ENCODE measurements at regions not wholly inside any gene's neighbourhood (a gene's known extent, or its start where the extent isn't known, plus 50 kb on each side); places are given as distances from the start of the nearest gene placed in this dataset.
"Not testable (repeated sequence)": the region's sequence is repeated elsewhere in the genome, so short reads cannot be mapped to it uniquely, and the experiment has no call there.

GRCh38 chr5:135182675-135183074, 148.6 kb upstream of the PITX1 start:
- DNase-seq (ENCODE audit: low read depth in 1 of 2, low spot score in 1 of 2), result no peak

DNA sequence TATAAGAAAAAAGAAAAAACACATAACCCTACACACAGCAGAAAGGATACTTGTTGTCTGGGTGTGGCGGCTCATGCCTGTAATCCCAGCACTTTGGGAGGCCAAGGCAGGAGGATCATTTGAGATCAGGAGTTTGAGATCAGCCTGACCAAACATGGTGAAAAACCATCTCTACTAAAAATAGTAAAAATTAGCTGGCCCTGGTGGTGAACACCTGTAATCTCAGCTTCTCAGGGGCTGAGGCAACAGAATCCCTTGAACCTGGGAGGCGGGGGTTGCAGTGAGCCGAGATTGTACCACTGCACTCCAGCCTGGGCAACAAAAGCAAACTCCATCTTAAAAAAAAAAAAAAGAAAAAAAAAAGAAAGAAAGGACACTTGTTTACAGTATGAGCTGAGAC, 147.6 kb upstream of the PITX1 start:
- DNase-seq (ENCODE audit: low read depth in 1 of 2, low spot score in 1 of 2), result no peak

DNA sequence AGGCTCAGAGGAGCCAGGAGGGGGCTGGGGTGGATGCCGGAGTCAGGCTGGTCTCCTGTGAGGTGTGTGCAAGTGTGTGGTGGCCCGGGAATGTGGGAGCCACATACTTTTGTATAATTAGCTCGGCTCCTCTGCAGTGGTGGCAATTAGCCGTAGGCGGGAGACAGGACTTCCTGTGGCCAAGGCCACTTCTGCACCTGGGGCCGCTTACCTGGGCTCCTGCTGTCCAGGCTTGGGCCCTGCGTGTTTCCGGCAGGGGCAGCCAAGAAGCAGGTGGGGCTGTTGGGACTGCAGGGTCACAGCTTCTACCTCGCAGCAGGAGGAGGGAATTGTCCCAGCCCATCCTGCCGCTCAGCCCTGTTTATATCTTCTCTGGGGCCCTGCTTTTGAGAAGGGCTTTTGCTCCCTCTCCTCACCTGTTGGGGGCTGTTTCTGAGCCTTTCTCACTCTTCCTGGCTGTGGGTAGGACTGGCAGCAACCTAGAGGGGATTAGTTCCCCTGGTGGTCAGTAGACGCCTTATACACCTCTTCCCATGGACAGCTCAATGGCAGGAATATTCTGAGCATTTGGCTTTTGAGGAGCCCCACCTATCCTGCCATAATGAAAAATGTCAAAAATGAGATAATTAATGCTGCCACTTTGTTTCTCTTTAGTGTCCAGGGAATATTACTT, 145.4 kb upstream of the PITX1 start:
- no peak for DNase-seq (ENCODE audit: low read depth in 1 of 2, low spot score in 1 of 2)

GRCh38 chr5:135178476-135179155, 144.6 kb upstream of the PITX1 start:
- DNase-seq (ENCODE audit: low read depth in 1 of 2, low spot score in 1 of 2), result no peak

- DNase-seq (ENCODE audit: low read depth in 1 of 2, low spot score in 1 of 2), result no peak
These were observed 143.6 kb upstream of the PITX1 start for GRCh38 chr5:135177591-135177990.

DNA sequence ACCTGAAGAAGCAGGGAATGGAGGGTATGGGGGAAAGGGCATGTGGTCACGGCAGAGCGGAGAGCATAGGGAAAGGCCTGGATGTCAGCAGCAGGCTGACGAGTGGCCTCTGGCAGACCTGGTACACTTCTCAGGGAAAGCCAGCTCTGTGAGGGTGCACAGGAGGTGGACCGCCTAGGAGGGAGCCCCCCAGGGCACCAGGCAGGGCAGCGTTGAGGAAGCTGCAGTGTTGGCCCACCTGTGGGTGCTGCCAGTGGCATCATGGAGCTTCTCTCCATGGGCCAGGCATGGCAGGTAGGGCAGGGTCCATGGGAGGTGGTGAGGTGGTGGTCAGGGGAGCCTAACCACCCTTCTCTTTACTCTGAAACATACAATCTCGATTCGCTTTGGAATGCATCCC, 143.0 kb upstream of the PITX1 start:
- DNase-seq (ENCODE audit: low read depth in 1 of 2, low spot score in 1 of 2), result no peak

DNA sequence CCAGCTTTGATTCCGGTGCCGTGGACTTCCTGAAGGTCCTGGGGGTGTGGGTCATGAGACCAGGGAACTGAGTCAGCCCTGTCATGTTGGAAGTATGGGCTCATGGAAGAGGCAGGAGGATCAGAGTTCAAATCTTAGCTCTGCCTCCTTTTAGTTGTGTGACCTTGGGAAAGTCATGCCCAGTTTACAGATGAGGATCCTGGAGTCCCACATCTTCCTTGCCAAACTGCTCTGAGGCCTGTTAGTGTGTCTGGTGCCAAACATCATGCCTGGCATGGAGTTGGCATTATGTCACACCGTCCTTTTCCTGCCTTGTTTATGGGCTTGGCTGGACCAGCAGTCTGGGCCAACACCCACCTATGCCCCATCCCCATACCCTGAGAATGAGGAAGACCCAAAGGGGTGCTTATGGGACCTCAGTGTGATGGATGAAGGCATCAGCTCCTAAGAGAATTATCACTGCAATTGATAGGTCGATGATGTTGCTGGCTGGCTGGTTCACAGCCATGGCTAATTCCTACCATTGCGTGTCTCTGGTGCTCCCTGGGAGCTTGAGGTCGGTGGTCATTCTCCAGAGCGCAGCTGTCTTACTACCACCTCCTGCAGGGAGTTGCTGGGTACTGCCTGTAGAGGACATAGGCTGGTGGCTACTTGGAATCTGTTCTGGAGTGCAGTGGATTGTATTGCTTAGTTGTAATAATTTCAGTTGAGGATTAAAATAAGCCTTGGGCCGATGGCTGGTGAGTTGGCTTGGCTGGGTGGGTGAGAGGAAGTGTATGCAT, 140.5 kb upstream of the PITX1 start:
- DNase-seq (ENCODE audit: low read depth in 1 of 2, low spot score in 1 of 2), result no peak

- DNase-seq (ENCODE audit: low read depth in 1 of 2, low spot score in 1 of 2), result no peak
These were observed 139.7 kb upstream of the PITX1 start for GRCh38 chr5:135173662-135174290.

DNA sequence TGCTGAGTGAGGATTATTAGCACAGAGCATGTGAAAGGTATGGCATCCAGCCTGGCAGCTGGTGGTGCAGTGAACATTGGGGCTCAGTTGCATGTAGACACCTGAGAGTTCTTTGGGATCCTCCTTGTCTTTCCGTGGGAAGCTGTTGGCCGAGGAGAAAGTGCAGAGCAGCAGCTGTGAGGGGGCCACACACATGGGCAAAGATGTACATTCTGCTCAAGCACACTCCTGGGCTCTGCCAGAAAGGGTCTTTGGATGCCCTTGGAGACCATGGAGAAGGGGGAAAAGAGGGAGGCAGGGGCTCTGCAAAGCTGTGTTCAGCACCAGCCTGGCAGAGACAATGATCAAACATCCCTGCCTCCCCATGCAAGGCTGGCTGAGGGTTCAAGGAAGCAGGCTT, 138.7 kb upstream of the PITX1 start:
- DNase-seq (ENCODE audit: low read depth in 1 of 2, low spot score in 1 of 2), result no peak

- no peak for DNase-seq (ENCODE audit: low read depth in 1 of 2, low spot score in 1 of 2)
These were observed 137.3 kb upstream of the PITX1 start for GRCh38 chr5:135171336-135171735.

GRCh38 chr5:135170500-135170899, 136.5 kb upstream of the PITX1 start:
- no peak for DNase-seq (ENCODE audit: low read depth in 1 of 2, low spot score in 1 of 2)

- no peak for DNase-seq (ENCODE audit: low read depth in 1 of 2, low spot score in 1 of 2)
These were observed 135.7 kb upstream of the PITX1 start for GRCh38 chr5:135169753-135170152.

GRCh38 chr5:135167634-135168033, 133.6 kb upstream of the PITX1 start:
- DNase-seq (ENCODE audit: low read depth in 1 of 2, low spot score in 1 of 2), result no peak

- DNase-seq (ENCODE audit: low read depth in 1 of 2, low spot score in 1 of 2), result not testable (repeated sequence)
These were observed 131.0 kb upstream of the PITX1 start for GRCh38 chr5:135164873-135165614.

- DNase-seq (ENCODE audit: low read depth in 1 of 2, low spot score in 1 of 2), result no peak
These were observed 129.9 kb upstream of the PITX1 start for GRCh38 chr5:135163964-135164363.

DNA sequence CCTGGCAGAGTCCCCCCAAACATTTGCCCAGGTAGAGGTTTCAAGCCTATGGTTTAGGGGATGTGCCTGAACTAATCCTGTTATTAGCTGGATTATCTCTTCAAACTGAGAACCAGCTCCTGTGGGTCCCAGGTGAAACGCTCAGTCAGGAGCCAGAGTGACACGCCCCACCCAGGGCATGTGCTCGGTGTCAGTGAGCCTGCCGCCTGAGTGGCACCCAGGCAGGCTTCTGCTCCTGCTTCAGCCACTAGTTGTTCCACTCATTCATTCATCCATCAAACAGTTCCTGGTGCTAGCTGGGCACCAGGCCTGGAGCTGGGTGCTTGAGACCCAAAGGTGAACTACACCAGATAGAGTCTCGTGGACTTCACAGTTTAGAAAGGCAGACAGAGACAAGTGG, 129.4 kb upstream of the PITX1 start:
- DNase-seq (ENCODE audit: low read depth in 1 of 2, low spot score in 1 of 2), result no peak

- DNase-seq (ENCODE audit: low read depth in 1 of 2, low spot score in 1 of 2), result no peak
These were observed 128.7 kb upstream of the PITX1 start for GRCh38 chr5:135162661-135163265.

DNA sequence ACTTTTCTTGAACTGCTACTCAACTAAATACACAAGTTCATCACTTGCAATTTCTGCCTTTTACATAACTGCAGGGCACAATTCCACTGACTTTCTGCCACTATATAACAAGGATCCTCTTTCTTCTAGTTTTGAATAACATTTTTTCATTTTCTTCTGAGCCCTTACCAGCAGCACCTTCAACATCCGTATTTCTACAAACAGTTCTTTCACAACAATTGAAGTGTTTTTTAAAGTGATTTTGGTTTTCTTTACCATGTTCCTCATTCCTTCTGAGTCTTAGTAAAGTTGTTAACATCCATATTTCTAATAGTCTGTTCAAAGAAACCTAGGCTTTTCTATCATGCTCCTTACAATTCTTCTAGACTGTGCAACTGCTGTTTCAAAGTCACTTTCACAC, 127.2 kb upstream of the PITX1 start:
- DNase-seq (ENCODE audit: low read depth in 1 of 2, low spot score in 1 of 2), result no peak

GRCh38 chr5:135160036-135160675, 126.1 kb upstream of the PITX1 start:
- DNase-seq (ENCODE audit: low read depth in 1 of 2, low spot score in 1 of 2), result no peak

DNA sequence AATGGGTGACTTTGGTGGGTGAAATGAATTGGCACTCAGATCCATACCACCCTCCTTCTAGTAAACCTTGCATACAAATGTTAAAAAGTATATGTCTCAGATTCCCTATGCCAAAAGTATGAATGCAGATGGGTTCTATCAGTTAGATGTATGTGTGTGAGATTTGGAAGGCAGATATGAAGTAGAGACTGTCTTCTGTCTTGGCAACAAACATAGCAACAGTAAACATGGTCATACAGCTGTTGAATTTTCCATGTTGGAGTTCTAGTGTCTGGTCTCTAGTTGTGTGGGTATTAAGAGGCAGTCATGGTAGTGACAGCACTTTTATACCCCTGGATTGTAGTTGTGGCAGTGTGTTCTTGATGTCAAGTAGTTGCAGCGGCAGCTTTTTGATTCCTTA, 125.6 kb upstream of the PITX1 start:
- no peak for DNase-seq (ENCODE audit: low read depth in 1 of 2, low spot score in 1 of 2)
